AG09309 (cell line): ENCODE measurements at regions not wholly inside any gene's neighbourhood (a gene's known extent, or its start where the extent isn't known, plus 50 kb on each side); places are given as distances from the start of the nearest gene placed in this dataset.

ENCODE experiments used
- DNase-seq: peaks from one replicate; pipeline ENCODE4 v3.0.0-alpha.2; 2010; ENCODE audit warnings: low read depth
- H3K4me3 ChIP-seq: 2 replicates; pipeline ENCODE4 v1.5.1; 2011; ENCODE audit warnings: mild to moderate bottlenecking, low read depth, low read length, moderate library complexity; ENCODE audit not compliant: control insufficient read depth
- TF ChIP-seq, protein P1 (sequence below): IDR thresholded peaks from 2 replicates; pipeline ENCODE4 v1.5.1; 2011; ENCODE audit warnings: mild to moderate bottlenecking, low read depth, low read length, inconsistent platforms; ENCODE audit not compliant: insufficient read depth, control insufficient read depth; ENCODE audit errors: missing control alignments

- no peak for DNase-seq
- TF ChIP-seq, protein P1, sequence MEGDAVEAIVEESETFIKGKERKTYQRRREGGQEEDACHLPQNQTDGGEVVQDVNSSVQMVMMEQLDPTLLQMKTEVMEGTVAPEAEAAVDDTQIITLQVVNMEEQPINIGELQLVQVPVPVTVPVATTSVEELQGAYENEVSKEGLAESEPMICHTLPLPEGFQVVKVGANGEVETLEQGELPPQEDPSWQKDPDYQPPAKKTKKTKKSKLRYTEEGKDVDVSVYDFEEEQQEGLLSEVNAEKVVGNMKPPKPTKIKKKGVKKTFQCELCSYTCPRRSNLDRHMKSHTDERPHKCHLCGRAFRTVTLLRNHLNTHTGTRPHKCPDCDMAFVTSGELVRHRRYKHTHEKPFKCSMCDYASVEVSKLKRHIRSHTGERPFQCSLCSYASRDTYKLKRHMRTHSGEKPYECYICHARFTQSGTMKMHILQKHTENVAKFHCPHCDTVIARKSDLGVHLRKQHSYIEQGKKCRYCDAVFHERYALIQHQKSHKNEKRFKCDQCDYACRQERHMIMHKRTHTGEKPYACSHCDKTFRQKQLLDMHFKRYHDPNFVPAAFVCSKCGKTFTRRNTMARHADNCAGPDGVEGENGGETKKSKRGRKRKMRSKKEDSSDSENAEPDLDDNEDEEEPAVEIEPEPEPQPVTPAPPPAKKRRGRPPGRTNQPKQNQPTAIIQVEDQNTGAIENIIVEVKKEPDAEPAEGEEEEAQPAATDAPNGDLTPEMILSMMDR, result no peak
- H3K4me3 ChIP-seq, result no peak overlapping the region
Measured at GRCh38 chr21:32894321-32894720, 122.8 kb upstream of the PAXBP1 start.

- DNase-seq, result no peak
- H3K4me3 ChIP-seq, result no peak overlapping the region
- TF ChIP-seq, protein P1, result no peak
Measured at GRCh38 chr21:32900814-32901213, 124.9 kb upstream of the OLIG2 start.

DNA sequence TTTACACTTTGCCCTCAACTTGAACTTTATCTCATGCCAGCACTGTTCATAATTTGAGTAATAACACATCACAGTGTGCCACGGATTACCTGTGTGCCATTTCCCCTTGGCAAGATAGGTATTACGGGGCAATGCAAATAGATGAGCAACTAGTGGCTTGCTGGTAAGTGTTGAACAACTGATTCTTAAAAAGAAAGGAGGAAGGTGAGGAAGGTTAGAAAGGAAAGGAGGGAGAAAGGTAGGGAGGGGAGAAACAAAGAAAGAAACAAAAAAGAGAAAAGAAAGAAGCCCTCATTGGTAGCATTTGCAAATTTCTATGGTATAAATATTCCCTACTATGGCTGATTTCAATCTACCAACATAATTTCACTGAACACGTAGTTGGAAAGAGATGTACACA lies 118.2 kb upstream of the OLIG2 start:
- no peak for DNase-seq
- TF ChIP-seq, protein P1, result no peak
- no peak overlapping the region for H3K4me3 ChIP-seq

GRCh38 chr21:32908534-32908933 lies 117.2 kb upstream of the OLIG2 start:
- TF ChIP-seq, protein P1, result no peak
- DNase-seq, result no peak
- no peak overlapping the region for H3K4me3 ChIP-seq

GRCh38 chr21:32909393-32909792 lies 116.3 kb upstream of the OLIG2 start:
- no peak for DNase-seq
- H3K4me3 ChIP-seq, result no peak overlapping the region
- TF ChIP-seq, protein P1, result no peak

GRCh38 chr21:32914424-32915039 lies 111.2 kb upstream of the OLIG2 start:
- no peak overlapping the region for H3K4me3 ChIP-seq
- no peak for DNase-seq
- TF ChIP-seq, protein P1, result no peak

- TF ChIP-seq, protein P1, result no peak
- DNase-seq, result no peak
- H3K4me3 ChIP-seq, result no peak overlapping the region
Measured at GRCh38 chr21:32915099-32915498, 110.6 kb upstream of the OLIG2 start.
